ENCODE measurements at regions not wholly inside any gene's neighbourhood (a gene's known extent, or its start where the extent isn't known, plus 50 kb on each side); places are given as distances from the start of the nearest gene placed in this dataset.

DNA sequence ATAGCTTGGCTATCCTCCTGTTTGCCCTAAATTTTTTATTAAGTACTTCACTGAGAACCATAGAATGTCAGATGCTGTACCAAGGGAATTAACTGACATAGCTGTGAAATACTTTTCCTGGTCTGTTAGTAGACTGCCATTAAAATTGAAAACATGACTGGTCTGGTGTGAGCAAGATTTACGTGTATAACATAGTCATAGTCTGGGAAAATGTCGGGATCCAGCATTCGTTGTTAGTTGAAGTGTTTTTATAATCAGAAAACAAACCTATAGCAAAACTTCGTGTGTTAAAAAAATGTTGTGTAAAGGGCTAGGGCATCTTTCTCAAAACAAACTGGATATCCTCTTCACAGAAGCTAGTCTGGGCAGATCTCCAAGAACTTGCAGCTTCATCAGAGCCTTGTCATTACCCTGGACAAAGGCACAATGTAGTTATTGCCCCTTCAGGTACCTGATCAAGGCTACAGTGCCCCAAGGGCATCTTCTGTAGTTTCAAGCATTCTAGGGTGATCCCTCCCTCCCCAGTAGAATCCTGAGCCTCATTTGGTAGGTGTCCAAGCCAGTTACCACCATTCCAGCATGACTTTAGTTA, 454.2 kb upstream of the SGCD start:
- no TSS peak for BruUV-seq (replicated peaks)
- no peak for TF ChIP-seq POLR2A (IDR thresholded peaks at IDR 0.05; ENCODE audit: low read depth, low read length)
- TF ChIP-seq JUN (IDR thresholded peaks at IDR 0.05; ENCODE audit: borderline replicate concordance, insufficient read depth, insufficient read length, low read depth): no peak
- no peak for TF ChIP-seq EZH2 (IDR thresholded peaks at IDR 0.05; ENCODE audit: borderline replicate concordance, low read depth, low read length, severe bottlenecking)
- TF ChIP-seq MYC (IDR thresholded peaks at IDR 0.05; ENCODE audit: low read depth, low read length): no peak
- TF ChIP-seq, protein P1, sequence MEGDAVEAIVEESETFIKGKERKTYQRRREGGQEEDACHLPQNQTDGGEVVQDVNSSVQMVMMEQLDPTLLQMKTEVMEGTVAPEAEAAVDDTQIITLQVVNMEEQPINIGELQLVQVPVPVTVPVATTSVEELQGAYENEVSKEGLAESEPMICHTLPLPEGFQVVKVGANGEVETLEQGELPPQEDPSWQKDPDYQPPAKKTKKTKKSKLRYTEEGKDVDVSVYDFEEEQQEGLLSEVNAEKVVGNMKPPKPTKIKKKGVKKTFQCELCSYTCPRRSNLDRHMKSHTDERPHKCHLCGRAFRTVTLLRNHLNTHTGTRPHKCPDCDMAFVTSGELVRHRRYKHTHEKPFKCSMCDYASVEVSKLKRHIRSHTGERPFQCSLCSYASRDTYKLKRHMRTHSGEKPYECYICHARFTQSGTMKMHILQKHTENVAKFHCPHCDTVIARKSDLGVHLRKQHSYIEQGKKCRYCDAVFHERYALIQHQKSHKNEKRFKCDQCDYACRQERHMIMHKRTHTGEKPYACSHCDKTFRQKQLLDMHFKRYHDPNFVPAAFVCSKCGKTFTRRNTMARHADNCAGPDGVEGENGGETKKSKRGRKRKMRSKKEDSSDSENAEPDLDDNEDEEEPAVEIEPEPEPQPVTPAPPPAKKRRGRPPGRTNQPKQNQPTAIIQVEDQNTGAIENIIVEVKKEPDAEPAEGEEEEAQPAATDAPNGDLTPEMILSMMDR (IDR thresholded peaks at IDR 0.05; ENCODE audit: extremely low read depth in 1 of 2, insufficient read depth in 1 of 2, low read depth in 1 of 2, low read length in 2 of 2): no peak
- TF ChIP-seq GATA2 (IDR thresholded peaks at IDR 0.05; ENCODE audit: insufficient read depth, insufficient read length, low read depth, low read length): no peak
- no peak for TF ChIP-seq POLR2AphosphoS5 (IDR thresholded peaks at IDR 0.05; ENCODE audit: insufficient read depth, low read depth, low read length)
- TF ChIP-seq FOS (IDR thresholded peaks at IDR 0.05; ENCODE audit: borderline replicate concordance, insufficient read depth, low read length): no peak
- no peak for TF ChIP-seq MAX (IDR thresholded peaks at IDR 0.05; ENCODE audit: insufficient read depth, insufficient read length)
- H4K20me1 ChIP-seq (replicated peaks; ENCODE audit: control insufficient read depth, extremely low read depth, insufficient read depth, low read length): no peaks in the 10 kb centered on the region
- FAIRE-seq (no peak), DNase-seq (ENCODE audit: low read depth, low spot score) (no peak)
- H3K27ac ChIP-seq (ENCODE audit: insufficient read depth, low read depth, low read length): no peak overlapping the region
- intact Hi-C loops (cut with micrococcal nuclease): no loop called here
- H3K9me1 ChIP-seq (replicated peaks; ENCODE audit: control insufficient read depth, extremely low read depth, insufficient read depth, low read length): no peaks in the 10 kb centered on the region
- no peak overlapping the region for H3K9ac ChIP-seq (replicated peaks; ENCODE audit: extremely low read depth, insufficient read depth, low read length)
- CTCF ChIA-PET: no interaction called here
- H2AFZ ChIP-seq (ENCODE audit: low read depth, low read length): no peak overlapping the region
- dilution Hi-C loops (cut with MboI; ENCODE audit: extremely low pct_ligation_motif_present, low sequenced_read_pairs): no loop called here
- no peak overlapping the region for H3K4me2 ChIP-seq (ENCODE audit: insufficient read depth, low read length)
- no peaks in the 10 kb centered on the region for H3K36me3 ChIP-seq (ENCODE audit: control insufficient read depth in 2 of 2, extremely low read depth in 1 of 2, insufficient read depth in 2 of 2, low read length in 2 of 2)
- H3K79me2 ChIP-seq (ENCODE audit: control insufficient read depth, insufficient read depth, low read length): no peaks in the 10 kb centered on the region
- POLR2A ChIA-PET: no interaction called here
- no peaks in the 10 kb centered on the region for H3K9me3 ChIP-seq (replicated peaks; ENCODE audit: control insufficient read depth, insufficient read depth, low read length)
- H3K4me3 ChIP-seq (replicated peaks in 1 of 3; ENCODE audit: insufficient read depth in 1 of 3, low read depth in 1 of 3, low read length in 3 of 3): no peak overlapping the region
- no peaks in the 10 kb centered on the region for H3K27me3 ChIP-seq (ENCODE audit: control insufficient read depth in 2 of 2, insufficient read depth in 2 of 2, low read length in 2 of 2)
- no peaks in the 10 kb centered on the region for H3K4me1 ChIP-seq (ENCODE audit: control insufficient read depth, extremely low read depth, insufficient read depth, low read length)

Data from endothelial cell of umbilical vein (primary cell).